ENCODE measurements at regions not wholly inside any gene's neighbourhood (a gene's known extent, or its start where the extent isn't known, plus 50 kb on each side); places are given as distances from the start of the nearest gene placed in this dataset.

DNA sequence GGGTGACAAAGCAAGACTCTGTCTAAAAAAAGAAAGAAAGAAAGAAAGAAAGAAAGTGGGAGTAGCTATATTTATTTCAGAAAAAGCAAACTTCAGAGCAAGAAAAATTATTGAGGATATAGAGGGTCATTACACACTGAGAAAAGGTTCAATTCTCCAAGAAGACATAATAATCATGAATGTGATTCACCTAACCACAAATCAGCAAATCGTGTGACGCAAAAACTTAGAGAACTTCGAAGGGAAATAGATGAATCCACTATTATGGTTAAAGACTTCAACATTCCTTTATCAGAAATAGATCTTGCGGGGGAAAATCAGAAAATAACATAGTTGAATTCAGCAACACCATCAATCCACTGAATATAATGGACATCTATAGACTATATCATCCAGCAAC lies 219.3 kb upstream of the LDB2 start:
- no peak overlapping the region for H3K4me3 ChIP-seq (ENCODE audit: low read depth, low read length)
- TF ChIP-seq, protein P1, sequence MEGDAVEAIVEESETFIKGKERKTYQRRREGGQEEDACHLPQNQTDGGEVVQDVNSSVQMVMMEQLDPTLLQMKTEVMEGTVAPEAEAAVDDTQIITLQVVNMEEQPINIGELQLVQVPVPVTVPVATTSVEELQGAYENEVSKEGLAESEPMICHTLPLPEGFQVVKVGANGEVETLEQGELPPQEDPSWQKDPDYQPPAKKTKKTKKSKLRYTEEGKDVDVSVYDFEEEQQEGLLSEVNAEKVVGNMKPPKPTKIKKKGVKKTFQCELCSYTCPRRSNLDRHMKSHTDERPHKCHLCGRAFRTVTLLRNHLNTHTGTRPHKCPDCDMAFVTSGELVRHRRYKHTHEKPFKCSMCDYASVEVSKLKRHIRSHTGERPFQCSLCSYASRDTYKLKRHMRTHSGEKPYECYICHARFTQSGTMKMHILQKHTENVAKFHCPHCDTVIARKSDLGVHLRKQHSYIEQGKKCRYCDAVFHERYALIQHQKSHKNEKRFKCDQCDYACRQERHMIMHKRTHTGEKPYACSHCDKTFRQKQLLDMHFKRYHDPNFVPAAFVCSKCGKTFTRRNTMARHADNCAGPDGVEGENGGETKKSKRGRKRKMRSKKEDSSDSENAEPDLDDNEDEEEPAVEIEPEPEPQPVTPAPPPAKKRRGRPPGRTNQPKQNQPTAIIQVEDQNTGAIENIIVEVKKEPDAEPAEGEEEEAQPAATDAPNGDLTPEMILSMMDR (IDR thresholded peaks at IDR 0.05; ENCODE audit: low read depth, low read length), result no peak

DNA sequence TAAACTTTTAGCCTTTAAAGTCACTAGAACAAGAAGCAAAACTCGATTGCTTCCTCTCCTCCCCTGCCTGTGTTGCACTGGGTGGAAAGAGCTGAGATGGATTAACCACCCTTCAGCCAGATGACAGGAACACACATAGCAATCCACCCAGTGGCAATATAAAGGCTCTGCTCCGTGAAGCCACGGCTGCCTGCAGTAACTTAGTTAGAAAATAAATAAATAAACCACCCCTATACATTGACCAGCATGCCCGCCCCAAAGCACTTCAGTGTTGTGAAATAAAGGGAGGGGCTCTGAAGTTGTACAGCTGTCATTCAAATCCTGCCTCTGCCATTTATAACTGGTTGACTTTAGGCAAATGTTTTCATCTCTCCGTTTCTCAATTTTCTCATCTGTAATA lies 217.1 kb upstream of the LDB2 start:
- no peak overlapping the region for H3K4me3 ChIP-seq (ENCODE audit: low read depth, low read length)
- TF ChIP-seq, protein P1 (IDR thresholded peaks at IDR 0.05; ENCODE audit: low read depth, low read length), result no peak

DNA sequence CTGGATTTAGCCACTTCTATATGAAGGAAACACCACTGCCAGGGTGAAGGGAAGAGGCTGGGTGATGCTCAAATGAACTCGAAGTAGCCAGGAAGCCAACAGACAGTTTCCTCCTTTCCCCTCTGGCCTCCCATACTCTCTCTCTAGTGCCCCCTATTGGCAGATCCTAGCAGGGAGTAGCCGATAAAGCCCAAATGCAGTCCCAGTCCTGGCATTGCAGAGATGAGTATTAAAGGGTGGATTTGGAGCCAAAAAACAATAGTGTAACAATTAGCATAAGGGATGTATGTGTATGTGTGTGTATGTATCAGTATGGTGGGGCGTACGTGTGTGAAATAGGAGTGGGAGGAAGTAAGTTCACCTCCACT lies 213.8 kb upstream of the LDB2 start:
- TF ChIP-seq, protein P1 (IDR thresholded peaks at IDR 0.05; ENCODE audit: low read depth, low read length), result peak; percentile 55
- H3K4me3 ChIP-seq (ENCODE audit: low read depth, low read length), result no peak overlapping the region

DNA sequence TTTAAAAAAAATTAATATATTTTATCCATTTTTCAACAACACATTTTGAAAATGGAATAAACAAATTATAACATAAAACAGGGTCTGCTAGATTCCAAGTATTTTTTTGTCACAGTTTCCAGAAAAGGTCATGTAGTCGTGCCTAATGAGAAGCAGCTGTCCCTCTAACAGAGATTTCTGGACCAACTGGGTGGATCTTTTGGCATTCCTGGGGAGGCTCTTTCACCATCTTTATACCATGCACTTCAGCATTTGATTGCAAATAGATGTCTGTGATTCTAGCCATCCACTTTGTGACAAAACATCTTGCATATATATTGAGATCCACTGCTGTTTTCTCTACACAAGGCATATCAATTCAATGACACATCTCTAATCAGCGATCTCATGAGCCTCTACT lies 210.7 kb upstream of the LDB2 start:
- no peak overlapping the region for H3K4me3 ChIP-seq (ENCODE audit: low read depth, low read length)
- TF ChIP-seq, protein P1 (IDR thresholded peaks at IDR 0.05; ENCODE audit: low read depth, low read length), result no peak

DNA sequence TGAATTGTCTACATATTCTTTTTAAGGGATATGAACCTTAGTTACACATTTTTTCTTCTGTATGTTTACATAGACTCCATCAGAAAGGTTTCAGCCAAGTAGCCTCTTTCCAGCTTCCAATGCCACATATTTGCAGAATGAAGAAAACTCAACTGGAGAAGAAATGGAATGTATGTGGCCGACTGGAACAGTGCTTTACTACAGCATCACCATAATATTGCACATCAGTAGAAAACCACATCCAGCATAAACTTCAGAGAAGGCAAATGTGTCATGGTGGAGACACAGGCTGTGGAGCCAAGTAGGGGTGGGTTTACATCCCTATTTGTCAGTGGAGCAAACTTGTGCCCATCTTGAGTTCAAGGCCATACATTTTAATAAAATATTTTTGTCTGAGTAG lies 204.8 kb upstream of the LDB2 start:
- TF ChIP-seq, protein P1 (IDR thresholded peaks at IDR 0.05; ENCODE audit: low read depth, low read length), result no peak
- no peak overlapping the region for H3K4me3 ChIP-seq (ENCODE audit: low read depth, low read length)

DNA sequence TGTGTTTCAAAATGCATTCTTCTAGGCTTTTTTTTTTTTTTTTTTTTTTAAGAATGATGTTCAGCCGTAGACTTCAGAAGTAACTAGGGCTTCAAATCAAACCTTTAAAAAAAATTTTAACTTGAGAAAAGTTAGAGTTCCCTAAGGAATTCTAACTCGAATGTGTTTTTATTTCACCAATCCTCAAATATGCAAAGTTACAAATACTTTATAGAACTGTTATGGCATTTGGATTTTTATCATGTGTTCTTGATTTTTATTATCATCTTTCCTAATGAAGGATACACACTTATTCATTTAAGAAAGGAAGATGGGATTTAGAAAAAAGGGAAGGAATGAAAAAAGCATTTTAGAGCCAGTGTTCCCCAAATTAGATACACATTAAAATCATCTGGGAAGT lies 200.6 kb upstream of the LDB2 start:
- TF ChIP-seq, protein P1 (IDR thresholded peaks at IDR 0.05; ENCODE audit: low read depth, low read length), result no peak
- H3K4me3 ChIP-seq (ENCODE audit: low read depth, low read length), result no peak overlapping the region

DNA sequence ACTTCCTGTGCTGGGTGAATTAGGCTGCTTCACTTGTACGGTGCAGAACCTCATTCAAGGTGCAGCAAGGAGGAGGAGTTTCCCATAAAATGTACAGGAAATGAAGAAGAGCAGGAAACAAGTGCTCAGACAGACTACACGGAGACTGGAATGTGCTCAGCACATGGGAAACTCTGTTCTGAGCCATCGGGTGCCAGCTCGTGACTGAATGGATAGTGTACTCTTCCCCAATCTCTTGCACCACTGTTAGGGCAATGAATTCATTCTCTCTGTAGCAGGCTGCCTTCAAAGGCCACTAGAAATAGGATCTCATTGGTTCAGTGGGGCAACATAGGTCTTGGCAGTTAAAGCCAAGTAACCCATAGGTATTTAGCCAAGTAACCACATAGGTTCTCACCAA lies 200.0 kb upstream of the LDB2 start:
- TF ChIP-seq, protein P1 (IDR thresholded peaks at IDR 0.05; ENCODE audit: low read depth, low read length), result no peak
- H3K4me3 ChIP-seq (ENCODE audit: low read depth, low read length), result no peak overlapping the region

Measured in WI38 (cell line).